Keratinocyte (primary cell): ENCODE measurements at regions not wholly inside any gene's neighbourhood (a gene's known extent, or its start where the extent isn't known, plus 50 kb on each side); places are given as distances from the start of the nearest gene placed in this dataset.
"Not testable (repeated sequence)": the region's sequence is repeated elsewhere in the genome, so short reads cannot be mapped to it uniquely, and the experiment has no call there.

Experiments
- DNase-seq: peaks from one replicate; pipeline ENCODE4 v3.0.0-alpha.2; 2011; ENCODE audit warnings: low read depth, missing footprints, low spot score
- FAIRE-seq: peaks from 2 replicates; lab custom pipeline; 2011; peaks lifted over from hg19 to GRCh38; lab: Jason Lieb, UNC
- H2AFZ ChIP-seq: 2 replicates; pipeline ENCODE4 v1.6.0; 2012; ENCODE audit warnings: low read length, control low read depth, inconsistent platforms; ENCODE audit not compliant: control insufficient read depth
- H3K27ac ChIP-seq: 2 replicates; pipeline ENCODE4 v1.5.1; 2011; ENCODE audit warnings: low read length; ENCODE audit not compliant: control insufficient read depth, insufficient read depth
- H3K27me3 ChIP-seq: 3 replicates; pipeline ENCODE4 v1.6.0; 2011; ENCODE audit warnings: low read length; ENCODE audit not compliant: control insufficient read depth, insufficient read depth; ENCODE audit errors: extremely low read depth
- H3K36me3 ChIP-seq, 2 experiments: 2 replicates in 1 of 2; 3 replicates in 1 of 2; pipeline ENCODE4 v1.5.1; 2011; ENCODE audit warnings: low read length in 2 of 2, mild to moderate bottlenecking in 1 of 2; ENCODE audit not compliant: control insufficient read depth in 2 of 2, insufficient read depth in 2 of 2; ENCODE audit errors: extremely low read depth in 1 of 2
- H3K4me1 ChIP-seq: 3 replicates; pipeline ENCODE4 v1.5.1; 2011; ENCODE audit warnings: low read length; ENCODE audit not compliant: control insufficient read depth, insufficient read depth; ENCODE audit errors: extremely low read depth
- H3K4me2 ChIP-seq: 3 replicates; pipeline ENCODE4 v1.6.0; 2011; ENCODE audit warnings: low read depth, low read length; ENCODE audit not compliant: control insufficient read depth, insufficient read depth; ENCODE audit errors: extremely low read depth
- H3K4me3 ChIP-seq, 3 experiments: fragments of 200-600 bp in 1 of 3; sonication (generic) in 1 of 3; 2 replicates in 2 of 3; 3 replicates in 1 of 3; pipeline ENCODE4 v1.5.1; 2011 to 2016; ENCODE audit warnings: low read length in 3 of 3, mild to moderate bottlenecking in 3 of 3, control low read depth in 2 of 3, inconsistent platforms in 1 of 3, low read depth in 1 of 3, mixed read lengths in 1 of 3, mixed run types in 1 of 3, moderate library complexity in 1 of 3; ENCODE audit not compliant: control insufficient read depth in 2 of 3, insufficient read depth in 2 of 3; ENCODE audit errors: extremely low read depth in 1 of 3
- H3K79me2 ChIP-seq: 2 replicates; pipeline ENCODE4 v1.6.0; 2012; ENCODE audit warnings: low read length; ENCODE audit not compliant: control insufficient read depth, insufficient read depth
- H3K9ac ChIP-seq: 3 replicates; pipeline ENCODE4 v1.6.0; 2011; ENCODE audit warnings: low read length; ENCODE audit not compliant: control insufficient read depth, insufficient read depth; ENCODE audit errors: extremely low read depth
- H3K9me1 ChIP-seq: 3 replicates; pipeline ENCODE4 v1.6.0; 2011; ENCODE audit warnings: low read length; ENCODE audit not compliant: control insufficient read depth, insufficient read depth; ENCODE audit errors: extremely low read depth
- H3K9me3 ChIP-seq: 2 replicates; pipeline ENCODE4 v1.5.1; 2012; ENCODE audit warnings: low read depth, low read length; ENCODE audit not compliant: control insufficient read depth
- H4K20me1 ChIP-seq: 3 replicates; pipeline ENCODE4 v1.6.0; 2011; ENCODE audit warnings: low read length; ENCODE audit not compliant: control insufficient read depth, insufficient read depth; ENCODE audit errors: extremely low read depth
- EZH2 ChIP-seq: IDR thresholded peaks from one replicate; pipeline ENCODE4 v1.6.1; 2012; ENCODE audit warnings: inconsistent platforms, mild to moderate bottlenecking, low read length, moderate library complexity
- dilution Hi-C: fragments of 300-500 bp; cut with MboI; formaldehyde crosslinking; loops from one replicate; pipeline ENCODE4 v1.7.0; 2020; ENCODE audit warnings: low sequenced_read_pairs; ENCODE audit not compliant: extremely low pct_ligation_motif_present
- TF ChIP-seq, protein P1 (sequence below), 3 experiments: IDR thresholded peaks in 1 of 3; conservative IDR thresholded peaks in 1 of 3; optimal IDR thresholded peaks in 1 of 3; 2 replicates in 2 of 3; 3 replicates in 1 of 3; pipeline versions ENCODE3 to v1.5.1; 2011; ENCODE audit warnings: low read length in 3 of 3, mild to moderate bottlenecking in 3 of 3, moderate library complexity in 2 of 3, control low read depth in 1 of 3, inconsistent platforms in 1 of 3; ENCODE audit not compliant: insufficient read depth in 2 of 3; ENCODE audit errors: extremely low read depth in 1 of 3

DNA sequence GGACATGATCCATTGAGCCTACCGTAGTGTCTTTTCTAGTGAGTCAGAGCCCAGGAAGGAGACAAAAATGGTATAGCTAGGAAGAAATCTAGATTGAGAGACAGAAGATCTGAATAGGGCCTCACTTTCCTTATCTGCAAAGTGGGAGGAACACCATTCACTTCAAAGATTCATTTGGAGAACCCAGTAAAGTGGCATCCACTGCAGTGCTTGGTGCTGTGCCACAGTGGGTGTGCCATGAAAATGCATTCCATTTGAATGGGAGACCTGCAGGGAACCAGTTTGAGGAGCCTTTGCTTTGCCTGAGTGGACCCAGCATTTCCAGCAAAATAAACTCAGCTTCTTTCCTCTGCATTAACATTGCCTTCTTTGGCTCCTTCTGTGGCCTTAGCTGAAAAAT is 470.5 kb upstream of the CADM1 start:
- Histone ChIP-seq H4K20me1 (no peaks in the 10 kb centered on the region), H3K27ac (no peak overlapping the region), H3K27me3 (peaks cover 9% of the 10 kb centered on the region), H3K9ac (no peak overlapping the region), H2AFZ (no peak overlapping the region), H3K4me1 (no peaks in the 10 kb centered on the region), H3K9me3 (no peaks in the 10 kb centered on the region), H3K36me3 (no peaks in the 10 kb centered on the region), H3K79me2 (no peaks in the 10 kb centered on the region), H3K9me1 (no peaks in the 10 kb centered on the region), H3K4me3 (no peak overlapping the region), H3K4me2 (no peak overlapping the region)
- no peak for DNase-seq
- no peak for TF ChIP-seq EZH2
- TF ChIP-seq, protein P1, sequence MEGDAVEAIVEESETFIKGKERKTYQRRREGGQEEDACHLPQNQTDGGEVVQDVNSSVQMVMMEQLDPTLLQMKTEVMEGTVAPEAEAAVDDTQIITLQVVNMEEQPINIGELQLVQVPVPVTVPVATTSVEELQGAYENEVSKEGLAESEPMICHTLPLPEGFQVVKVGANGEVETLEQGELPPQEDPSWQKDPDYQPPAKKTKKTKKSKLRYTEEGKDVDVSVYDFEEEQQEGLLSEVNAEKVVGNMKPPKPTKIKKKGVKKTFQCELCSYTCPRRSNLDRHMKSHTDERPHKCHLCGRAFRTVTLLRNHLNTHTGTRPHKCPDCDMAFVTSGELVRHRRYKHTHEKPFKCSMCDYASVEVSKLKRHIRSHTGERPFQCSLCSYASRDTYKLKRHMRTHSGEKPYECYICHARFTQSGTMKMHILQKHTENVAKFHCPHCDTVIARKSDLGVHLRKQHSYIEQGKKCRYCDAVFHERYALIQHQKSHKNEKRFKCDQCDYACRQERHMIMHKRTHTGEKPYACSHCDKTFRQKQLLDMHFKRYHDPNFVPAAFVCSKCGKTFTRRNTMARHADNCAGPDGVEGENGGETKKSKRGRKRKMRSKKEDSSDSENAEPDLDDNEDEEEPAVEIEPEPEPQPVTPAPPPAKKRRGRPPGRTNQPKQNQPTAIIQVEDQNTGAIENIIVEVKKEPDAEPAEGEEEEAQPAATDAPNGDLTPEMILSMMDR (optimal IDR thresholded peaks at IDR 0.05 in 1 of 3, IDR thresholded peaks at IDR 0.05 in 1 of 3, conservative IDR thresholded peaks at IDR 0.05 in 1 of 3; ENCODE audit: extremely low read depth in 1 of 3, insufficient read depth in 2 of 3, low read length in 3 of 3): no peak
- dilution Hi-C loops: no loop called here
- no peak for FAIRE-seq

DNA sequence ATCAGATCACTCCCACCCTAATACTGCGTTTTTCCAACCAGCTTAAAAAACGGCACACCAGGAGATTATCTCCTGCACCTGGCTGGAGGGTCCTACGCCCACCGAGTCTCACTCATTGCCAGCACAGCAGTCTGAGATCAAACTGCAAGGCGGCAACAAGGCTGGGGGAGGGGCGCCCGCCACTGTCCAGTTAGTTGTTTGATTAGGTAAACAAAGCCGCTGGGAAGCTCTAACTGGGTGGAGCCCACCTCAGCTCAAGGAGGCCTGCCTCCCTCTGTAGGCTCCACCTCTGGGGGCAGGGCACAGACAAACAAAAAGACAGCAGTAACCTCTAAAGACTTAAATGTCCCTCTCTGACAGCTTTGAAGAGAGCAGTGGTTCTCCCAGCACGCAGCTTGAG is 463.0 kb upstream of the CADM1 start:
- DNase-seq, H3K36me3 ChIP-seq, H3K9ac ChIP-seq, H3K79me2 ChIP-seq, dilution Hi-C loops, H3K4me2 ChIP-seq, H4K20me1 ChIP-seq, H3K9me1 ChIP-seq, H3K4me1 ChIP-seq, H3K4me3 ChIP-seq, H3K27me3 ChIP-seq, H3K27ac ChIP-seq, H3K9me3 ChIP-seq, FAIRE-seq, H2AFZ ChIP-seq: not testable (repeated sequence)

DNA sequence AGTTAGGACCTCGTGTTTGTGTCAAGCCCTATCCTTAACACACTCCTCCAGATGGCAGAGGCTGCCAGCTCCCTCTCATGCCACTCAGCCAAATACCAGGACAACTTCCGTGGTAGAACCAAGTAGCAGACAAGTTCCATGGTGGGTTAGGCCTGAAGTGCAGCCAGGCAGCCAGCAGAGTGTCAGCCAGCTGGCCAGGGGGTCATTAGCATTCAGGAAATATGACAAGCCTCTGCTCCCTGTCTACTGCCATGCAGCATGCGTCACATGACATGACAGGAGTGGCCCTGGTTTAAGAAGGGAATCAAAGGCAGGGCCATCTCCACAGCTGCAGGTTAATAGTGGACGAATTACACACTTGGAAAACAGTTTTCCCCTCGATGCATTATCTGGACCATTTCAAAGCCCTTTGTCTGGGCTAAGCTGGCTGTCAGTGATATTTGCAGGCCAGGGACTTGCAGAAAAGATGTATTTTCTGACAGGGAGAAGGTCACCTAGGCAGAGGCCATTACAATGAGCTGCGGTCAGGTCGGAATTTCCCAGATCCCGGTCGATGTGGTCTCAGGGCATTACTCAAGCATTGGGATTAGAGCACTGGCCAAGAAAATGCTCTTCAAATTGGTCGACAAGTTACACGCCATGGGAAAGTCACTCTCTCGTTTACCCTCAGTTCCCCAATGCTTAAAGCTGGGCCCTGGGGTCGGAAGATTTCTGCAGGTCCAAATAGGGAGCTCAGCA is 461.7 kb upstream of the CADM1 start:
- H3K27me3 ChIP-seq: no peaks in the 10 kb centered on the region
- H3K9me3 ChIP-seq: no peaks in the 10 kb centered on the region
- TF ChIP-seq, protein P1 (optimal IDR thresholded peaks at IDR 0.05 in 1 of 3, IDR thresholded peaks at IDR 0.05 in 1 of 3, conservative IDR thresholded peaks at IDR 0.05 in 1 of 3; ENCODE audit: extremely low read depth in 1 of 3, insufficient read depth in 2 of 3, low read length in 3 of 3): no peak
- TF ChIP-seq EZH2: no peak
- H3K9ac ChIP-seq: no peak overlapping the region
- H4K20me1 ChIP-seq: no peaks in the 10 kb centered on the region
- no peak overlapping the region for H2AFZ ChIP-seq
- H3K79me2 ChIP-seq: no peaks in the 10 kb centered on the region
- dilution Hi-C loops: no loop called here
- no peak overlapping the region for H3K4me3 ChIP-seq
- H3K9me1 ChIP-seq: no peaks in the 10 kb centered on the region
- H3K4me2 ChIP-seq: no peak overlapping the region
- no peak for FAIRE-seq
- no peak overlapping the region for H3K27ac ChIP-seq
- H3K36me3 ChIP-seq: no peaks in the 10 kb centered on the region
- H3K4me1 ChIP-seq: no peaks in the 10 kb centered on the region
- DNase-seq: no peak
